HG03108 (cell line): ENCODE measurements at regions not wholly inside any gene's neighbourhood (a gene's known extent, or its start where the extent isn't known, plus 50 kb on each side); places are given as distances from the start of the nearest gene placed in this dataset.
"Not testable (repeated sequence)": the region's sequence is repeated elsewhere in the genome, so short reads cannot be mapped to it uniquely, and the experiment has no call there.

ENCODE experiments used
- ATAC-seq: cut with Tn5 transposase; IDR thresholded peaks from one replicate; pipeline ENCODE4 v1.9.1; 2021; ENCODE audit warnings: moderate library complexity; ENCODE audit not compliant: unreplicated experiment

GRCh38 chr11:129764204-129764603 is 51.4 kb upstream of the TMEM45B start:
- ATAC-seq, result not testable (repeated sequence)
